Astrocyte of the cerebellum (primary cell): ENCODE measurements at regions not wholly inside any gene's neighbourhood (a gene's known extent, or its start where the extent isn't known, plus 50 kb on each side); places are given as distances from the start of the nearest gene placed in this dataset.
A peak's percentile ranks its signal among the peaks of the same experiment; 100 is the strongest.
"Not testable (repeated sequence)": the region's sequence is repeated elsewhere in the genome, so short reads cannot be mapped to it uniquely, and the experiment has no call there.

Experiments
- DNase-seq: peaks from one replicate; pipeline ENCODE4 v3.0.0-alpha.2; 2011; ENCODE audit warnings: low read depth
- H3K4me3 ChIP-seq: 2 replicates; pipeline ENCODE4 v1.5.1; 2011; ENCODE audit warnings: mild to moderate bottlenecking, low read depth, low read length, moderate library complexity
- CTCF ChIP-seq: IDR thresholded peaks from 2 replicates; pipeline ENCODE4 v1.5.1; 2012; ENCODE audit warnings: low read length, low read depth, moderate library complexity, mild to moderate bottlenecking; ENCODE audit errors: missing control alignments
- in situ Hi-C: cut with HindIII; loops from 2 replicates; pipeline ENCODE4 v1.10.0; 2017; ENCODE audit warnings: low sequenced_read_pairs

- in situ Hi-C loops: no loop called here
- TF ChIP-seq CTCF: no peak
- DNase-seq: no peak
- H3K4me3 ChIP-seq: no peak overlapping the region
Measured at GRCh38 chr22:34403667-34404066, 483.4 kb upstream of the LARGE1 start.

- TF ChIP-seq CTCF: no peak
- in situ Hi-C loops: no loop called here
- no peak for DNase-seq
- no peak overlapping the region for H3K4me3 ChIP-seq
Measured at GRCh38 chr22:34410111-34410510, 489.8 kb upstream of the LARGE1 start.

GRCh38 chr22:34414467-34415440 lies 494.5 kb upstream of the LARGE1 start:
- H3K4me3 ChIP-seq: no peak overlapping the region
- TF ChIP-seq CTCF: peak; percentile 14
- DNase-seq: no peak
- in situ Hi-C loops: no loop called here

GRCh38 chr22:34416022-34416860 lies 496.0 kb upstream of the LARGE1 start:
- no peak for TF ChIP-seq CTCF
- in situ Hi-C loops: no loop called here
- no peak overlapping the region for H3K4me3 ChIP-seq
- DNase-seq: no peak

GRCh38 chr22:34422948-34423347 lies 502.7 kb upstream of the LARGE1 start:
- H3K4me3 ChIP-seq, DNase-seq, in situ Hi-C loops: not testable (repeated sequence)

- no peak for DNase-seq
- no peak overlapping the region for H3K4me3 ChIP-seq
- no peak for TF ChIP-seq CTCF
- in situ Hi-C loops: no loop called here
Measured at GRCh38 chr22:34427436-34427835, 507.2 kb upstream of the LARGE1 start.
